ENCODE measurements at regions not wholly inside any gene's neighbourhood (a gene's known extent, or its start where the extent isn't known, plus 50 kb on each side); places are given as distances from the start of the nearest gene placed in this dataset.
A peak's percentile ranks its signal among the peaks of the same experiment; 100 is the strongest.

DNA sequence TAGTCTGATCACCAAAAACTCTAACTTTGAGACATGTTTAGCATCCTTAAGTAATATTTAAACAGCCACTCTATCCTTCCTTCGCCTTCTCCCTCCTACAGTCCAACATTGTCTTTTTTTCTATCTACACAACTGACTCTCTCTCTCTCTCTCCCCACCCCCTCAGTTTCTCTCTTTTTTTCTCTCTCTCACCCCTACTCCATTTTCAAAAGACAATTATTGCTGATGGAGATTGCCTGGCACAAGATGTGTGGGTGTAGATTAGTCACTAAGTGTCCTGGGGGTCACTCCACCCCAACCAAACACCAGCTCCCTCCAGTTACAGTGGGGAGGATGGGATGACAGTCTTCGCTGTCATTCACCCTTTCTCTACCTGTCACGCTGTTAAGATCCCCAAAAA lies 94.5 kb upstream of the NFIA start:
- DNase-seq (ENCODE audit: low spot score) = no peak

DNA sequence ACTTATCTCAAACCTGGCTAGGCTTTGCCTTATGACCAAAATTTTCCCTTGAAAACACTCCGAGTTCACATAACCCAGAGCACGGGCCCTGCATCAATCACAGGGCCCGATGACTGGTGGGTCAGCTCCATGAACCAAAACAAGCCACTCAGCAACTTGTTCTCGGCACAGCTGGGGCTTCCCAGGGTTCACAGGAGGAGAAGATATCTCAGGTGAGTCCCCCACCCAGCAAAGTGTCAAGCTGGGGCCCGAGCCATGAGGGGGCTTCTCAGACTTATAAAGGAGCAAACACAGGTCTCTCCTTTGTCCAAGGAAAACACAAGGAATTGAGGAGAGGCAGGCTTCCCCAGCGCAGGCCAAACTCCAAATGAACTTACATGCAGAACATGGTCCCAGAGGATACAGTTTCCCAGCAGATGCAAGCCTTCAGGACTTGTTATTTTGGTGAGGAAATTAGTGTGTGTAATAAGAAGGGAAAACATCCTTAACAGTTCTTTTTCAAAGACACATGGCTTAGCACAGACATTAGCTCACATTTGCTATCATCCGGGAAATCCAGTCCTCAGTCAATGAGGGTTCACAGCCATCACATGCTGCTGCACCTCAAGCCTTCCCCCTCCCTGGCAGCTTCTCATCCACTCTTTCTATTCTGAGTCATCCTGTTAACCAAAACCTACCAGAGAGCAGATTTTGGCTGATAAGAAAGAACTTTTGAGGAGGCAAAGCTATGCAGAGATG lies 98.1 kb upstream of the NFIA start:
- DNase-seq (ENCODE audit: low spot score) = no peak

DNA sequence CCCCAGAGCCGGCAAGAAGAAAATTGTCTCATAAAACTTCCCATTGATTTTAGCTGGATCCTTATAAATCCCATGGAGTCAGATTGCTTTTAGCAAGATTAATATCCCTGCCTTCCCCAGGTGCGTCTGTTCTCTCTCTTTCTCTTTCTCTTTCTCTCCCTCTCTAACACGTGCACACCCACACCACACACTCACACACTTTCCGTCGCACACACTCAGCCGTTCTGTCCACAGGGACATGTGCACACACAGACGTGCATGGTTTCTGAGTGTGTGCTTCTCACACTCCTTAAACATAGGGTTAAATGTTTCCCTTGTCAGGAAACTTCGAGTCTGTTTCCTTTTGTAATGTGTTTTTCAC lies 98.7 kb upstream of the NFIA start:
- DNase-seq (ENCODE audit: low spot score) = no peak

DNA sequence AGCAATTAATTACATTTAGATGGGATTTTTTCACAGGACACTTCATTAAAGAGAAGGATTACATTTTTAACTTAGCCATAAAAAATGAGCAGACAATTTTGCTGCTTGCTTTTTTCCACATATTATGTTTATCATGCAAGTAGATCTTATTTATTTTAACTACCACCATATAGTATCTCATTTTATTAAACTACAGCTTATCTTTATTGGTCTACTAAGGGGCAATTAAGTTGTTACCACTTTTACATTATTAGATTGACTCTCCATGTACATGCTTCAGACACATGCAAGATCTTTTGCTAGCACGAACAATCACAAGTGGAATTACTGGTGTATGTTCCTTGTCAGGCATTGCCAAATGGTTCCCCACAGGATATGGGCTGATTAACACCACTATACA lies 99.8 kb upstream of the NFIA start:
- DNase-seq (ENCODE audit: low spot score) = no peak

DNA sequence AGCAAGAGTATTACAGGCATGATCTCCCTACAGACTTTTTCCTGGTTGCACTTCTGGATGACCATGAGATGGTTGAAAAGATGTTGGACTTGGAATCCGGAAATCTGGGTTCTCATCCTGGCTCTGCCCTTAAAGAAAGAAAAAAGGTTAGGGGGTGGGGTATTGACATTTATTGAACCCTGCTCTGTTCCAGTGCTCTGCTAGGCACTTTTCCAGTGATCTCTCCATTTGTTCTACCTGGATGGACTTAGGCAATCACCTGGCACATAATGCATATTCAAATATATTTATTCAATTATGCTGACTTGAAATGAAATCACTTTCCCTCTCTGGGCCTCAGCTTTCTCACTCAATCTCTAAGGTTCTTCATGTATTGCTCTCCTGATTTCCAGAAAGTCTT lies 101.0 kb upstream of the NFIA start:
- no peak for DNase-seq (ENCODE audit: low spot score)

DNA sequence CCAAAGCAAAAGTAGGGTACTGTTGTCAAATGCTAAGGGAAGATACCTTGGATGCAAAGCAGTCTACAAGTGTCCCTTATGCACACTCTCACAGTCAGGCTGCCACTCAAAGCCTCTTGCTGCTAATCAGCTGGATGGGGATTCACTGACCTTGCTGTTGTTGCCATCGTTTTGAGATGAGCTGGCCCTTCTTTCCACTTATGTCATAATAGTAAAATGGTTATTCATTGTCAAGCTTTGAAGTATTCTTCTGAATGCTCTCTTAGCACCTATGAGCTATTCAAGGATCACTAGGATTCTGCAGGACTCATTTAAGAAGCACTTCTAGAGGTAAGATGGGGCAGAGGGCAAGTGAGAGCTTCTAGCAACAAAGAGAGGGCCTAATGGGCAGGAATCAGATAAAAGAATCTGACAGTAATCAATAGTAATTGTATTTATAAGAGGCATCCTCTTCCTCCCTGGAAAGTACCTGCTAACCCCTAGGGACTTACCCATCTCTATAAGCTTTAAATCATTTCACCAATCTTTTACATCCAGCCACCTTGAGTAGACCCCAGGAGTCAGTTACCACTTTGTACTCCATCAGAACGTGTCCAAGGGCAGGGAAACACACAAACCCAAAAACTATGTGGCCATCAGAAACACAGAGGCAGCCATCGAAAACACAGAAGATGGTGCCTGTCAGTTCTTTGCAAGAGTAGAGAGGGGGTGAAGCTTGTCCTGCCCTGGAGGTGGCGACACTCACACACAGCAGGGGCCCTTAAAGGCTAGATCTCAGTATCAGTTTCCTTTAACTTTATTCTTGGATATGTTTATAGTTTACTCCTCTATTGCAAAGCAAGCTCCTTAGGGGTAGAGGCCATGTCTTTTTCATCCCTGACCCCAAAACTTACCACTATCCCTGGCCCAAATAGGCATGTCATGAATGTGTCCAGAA lies 103.7 kb upstream of the NFIA start:
- peak; percentile 80 for DNase-seq (ENCODE audit: low spot score)

DNA sequence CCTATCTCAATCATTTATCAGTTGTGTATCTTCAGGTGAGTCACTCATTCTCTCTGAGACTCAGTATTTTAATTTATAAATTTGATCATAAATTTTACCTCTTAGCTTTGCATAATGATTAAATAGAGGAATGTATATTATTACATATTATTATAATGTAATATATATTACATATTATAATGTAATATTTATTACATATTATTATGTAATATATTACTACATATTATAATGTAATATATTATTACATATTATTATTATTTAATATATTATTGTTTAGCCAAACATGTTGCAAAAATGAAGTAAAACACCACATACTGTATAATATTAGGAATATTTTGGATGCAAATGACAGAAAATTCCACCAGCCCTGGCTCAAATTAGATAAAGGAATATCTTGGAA lies 104.7 kb upstream of the NFIA start:
- DNase-seq (ENCODE audit: low spot score) = no peak

DNA sequence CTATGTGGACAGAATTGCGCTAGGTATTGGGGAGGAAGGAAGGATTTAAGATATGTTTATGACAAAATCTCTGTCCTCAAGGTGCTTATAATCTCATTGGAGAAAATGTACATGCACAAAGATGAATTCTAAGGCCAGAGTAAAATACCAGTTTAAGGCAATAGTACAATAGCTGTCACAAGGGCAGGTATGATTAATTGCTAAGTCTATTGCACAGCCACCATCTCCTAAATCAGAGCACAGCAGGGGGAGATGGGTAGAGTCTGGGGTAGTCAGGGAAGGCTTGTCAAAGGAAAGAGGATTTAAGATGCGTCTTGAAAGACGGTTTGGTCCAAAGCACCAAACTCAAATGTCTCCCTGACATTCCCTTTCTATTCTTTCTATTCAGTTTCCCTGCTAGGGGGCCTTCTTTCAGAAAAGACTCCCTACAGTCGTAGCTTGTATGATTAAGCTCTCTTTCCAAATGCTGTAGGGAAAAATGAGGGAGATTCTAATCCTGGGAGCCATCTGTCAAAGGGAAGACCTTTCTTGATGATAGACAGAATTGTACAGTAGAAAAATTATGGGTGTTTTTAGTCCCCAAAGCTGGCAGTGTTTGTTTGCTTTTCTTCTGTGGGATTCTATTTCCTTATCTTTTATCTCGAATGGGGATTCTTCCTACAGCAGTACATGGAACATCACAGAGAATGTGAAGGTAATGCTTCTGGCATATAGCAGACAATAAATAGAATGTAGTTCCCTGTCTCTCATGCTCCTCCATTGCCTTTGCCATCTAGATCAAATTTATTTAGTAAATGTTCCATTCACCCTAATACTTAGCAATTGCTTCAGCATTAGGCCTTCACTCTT lies 107.6 kb upstream of the NFIA start:
- no peak for DNase-seq (ENCODE audit: low spot score)

DNA sequence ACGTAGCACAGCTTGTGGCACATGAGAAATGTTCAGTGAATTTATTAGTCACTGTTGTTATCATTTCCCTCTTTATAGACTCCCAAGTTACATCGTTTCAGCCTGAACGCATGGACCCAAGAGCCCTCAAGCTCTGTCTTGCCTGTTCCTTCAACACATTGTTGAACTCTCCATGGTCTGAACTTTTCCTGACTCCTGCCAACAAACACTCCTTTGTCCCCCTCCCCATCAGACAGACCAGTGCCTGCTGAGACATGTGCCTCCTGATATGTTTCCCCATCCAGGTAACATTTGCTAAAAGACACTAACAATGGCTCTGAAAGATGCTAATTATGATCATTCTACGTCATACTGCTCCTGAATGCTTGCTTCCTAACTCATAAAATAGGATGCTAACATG lies 108.7 kb upstream of the NFIA start:
- no peak for DNase-seq (ENCODE audit: low spot score)

DNA sequence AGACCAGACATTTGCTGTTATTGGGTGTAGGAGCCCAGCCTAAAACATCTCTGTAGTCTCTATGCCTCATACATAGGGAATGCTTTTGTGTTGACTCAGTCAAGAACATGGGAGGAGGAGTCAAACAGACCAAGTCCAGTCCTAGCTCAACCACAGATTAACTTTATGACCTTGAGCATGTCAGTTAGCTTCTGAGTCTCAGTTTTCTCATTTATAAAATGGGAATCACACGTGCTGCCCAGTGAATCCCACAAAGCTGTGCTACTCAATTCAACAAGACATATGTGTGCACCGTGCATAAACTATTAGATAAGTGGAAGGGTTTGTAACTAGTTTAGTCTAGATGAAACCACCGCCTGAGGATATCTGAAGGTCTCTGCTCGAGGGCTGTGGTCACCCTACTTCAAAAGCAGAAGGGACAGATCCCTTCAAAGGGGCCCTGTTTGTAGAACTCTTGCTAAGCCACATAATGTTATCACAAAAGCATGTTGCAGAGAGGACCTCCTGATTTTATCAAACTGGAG lies 109.5 kb upstream of the NFIA start:
- DNase-seq (ENCODE audit: low spot score) = no peak

DNA sequence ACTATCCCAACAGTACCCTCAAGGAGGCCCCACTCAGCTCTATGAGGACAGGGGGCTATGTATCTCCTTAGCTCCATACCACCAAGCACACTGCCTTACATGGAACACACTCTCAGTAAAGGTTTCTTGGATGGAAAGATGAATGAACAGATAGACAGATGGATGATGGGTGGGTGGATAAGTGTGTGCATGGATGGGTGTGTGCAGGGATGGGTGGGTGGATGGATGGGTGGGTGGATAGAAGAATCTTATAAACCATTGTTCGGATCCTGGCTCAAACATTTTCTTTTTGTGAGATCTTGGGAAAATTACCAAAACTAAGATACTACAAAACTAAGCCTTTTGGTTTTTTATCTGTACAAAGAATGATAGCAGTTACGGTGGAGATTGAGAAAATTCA lies 111.0 kb upstream of the NFIA start:
- DNase-seq (ENCODE audit: low spot score) = no peak

DNA sequence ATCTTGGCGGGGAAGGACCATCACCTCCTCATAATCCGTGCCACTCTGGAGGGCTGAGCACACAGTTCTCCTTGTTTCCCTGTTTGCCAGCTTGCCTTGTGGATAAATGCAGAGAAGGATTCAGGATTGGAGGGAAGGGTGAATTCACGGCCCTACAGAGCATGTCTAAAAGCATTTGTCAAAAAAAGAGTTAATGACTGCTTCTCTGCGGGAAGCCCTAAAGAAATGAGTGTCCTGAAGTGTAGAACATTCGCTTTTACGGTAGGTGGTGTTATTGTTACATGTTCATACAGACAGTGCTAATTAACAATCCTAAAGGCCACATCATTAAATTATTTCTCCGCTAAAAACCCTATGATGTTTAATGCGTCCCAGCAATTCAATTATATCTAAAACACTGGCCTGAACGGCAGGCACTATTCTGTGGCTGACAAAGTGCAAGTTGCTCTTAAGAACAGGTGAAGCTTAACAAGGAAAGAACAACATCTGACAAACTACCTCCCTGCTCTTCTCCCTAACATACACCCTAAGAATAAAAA lies 112.3 kb upstream of the NFIA start:
- peak; percentile 51 for DNase-seq (ENCODE audit: low spot score)

DNA sequence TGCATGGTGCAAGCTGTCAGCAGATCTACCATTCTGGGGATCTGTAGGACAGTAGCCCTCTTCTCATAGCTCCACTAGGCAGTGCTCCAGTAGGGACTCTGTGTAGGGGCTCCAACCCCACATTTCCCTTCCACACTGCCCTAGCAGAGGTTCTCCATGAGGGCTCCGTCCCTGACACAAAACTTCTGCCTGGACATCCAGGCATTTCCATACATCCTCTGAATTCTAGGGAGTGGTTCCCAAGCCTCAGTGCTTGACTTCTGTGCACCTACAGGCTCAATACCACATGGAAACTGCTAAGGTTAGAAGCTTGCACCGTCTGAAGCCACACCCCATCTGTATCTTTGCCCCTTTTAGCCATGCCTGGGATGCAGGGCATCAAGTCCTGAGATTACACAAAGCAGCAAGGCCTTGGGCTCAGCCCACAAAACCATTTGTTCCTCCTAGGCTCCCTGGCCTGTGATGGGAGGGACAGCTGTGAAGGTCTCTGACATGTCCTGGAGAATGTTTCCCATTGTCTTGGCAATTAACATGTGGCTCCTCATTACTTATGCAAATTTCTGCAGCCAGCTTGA lies 117.0 kb upstream of the NFIA start:
- DNase-seq (ENCODE audit: low spot score) = no peak

DNA sequence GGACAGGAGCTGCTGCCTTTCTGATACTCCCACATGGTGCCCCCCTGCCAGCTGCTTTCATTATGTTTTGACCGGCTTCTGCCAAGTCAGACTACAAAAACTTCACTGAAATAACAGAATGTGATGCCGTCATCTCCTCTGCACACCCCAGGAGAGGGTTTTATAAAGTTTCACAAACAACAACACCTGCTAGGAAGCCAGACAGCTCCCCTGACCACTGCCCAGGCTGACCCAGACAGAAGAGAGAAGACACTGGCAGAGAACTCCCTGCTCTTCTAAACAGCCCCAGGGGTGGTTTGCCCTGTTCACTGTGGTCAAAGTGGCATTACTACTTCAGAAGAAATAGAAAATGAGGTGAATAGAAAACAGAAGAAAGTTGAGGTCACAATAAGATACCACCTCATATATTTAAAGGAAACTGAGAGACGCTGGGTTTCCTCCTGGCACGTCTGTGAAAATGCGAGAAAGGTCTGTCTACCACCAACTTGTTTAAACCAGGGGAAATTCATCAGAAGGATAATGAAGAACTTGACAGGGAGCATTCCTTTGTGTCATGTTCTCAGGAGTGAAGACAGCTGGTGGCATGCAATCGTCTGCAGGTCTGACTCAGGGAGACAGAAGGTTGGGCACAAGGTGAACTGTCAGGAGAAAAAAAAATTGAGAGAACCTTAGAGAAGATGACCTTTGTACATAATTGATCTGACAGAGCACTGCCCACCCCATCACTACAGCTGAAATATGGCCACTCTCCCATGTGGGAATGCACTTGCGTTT lies 119.0 kb upstream of the NFIA start:
- DNase-seq (ENCODE audit: low spot score) = no peak

DNA sequence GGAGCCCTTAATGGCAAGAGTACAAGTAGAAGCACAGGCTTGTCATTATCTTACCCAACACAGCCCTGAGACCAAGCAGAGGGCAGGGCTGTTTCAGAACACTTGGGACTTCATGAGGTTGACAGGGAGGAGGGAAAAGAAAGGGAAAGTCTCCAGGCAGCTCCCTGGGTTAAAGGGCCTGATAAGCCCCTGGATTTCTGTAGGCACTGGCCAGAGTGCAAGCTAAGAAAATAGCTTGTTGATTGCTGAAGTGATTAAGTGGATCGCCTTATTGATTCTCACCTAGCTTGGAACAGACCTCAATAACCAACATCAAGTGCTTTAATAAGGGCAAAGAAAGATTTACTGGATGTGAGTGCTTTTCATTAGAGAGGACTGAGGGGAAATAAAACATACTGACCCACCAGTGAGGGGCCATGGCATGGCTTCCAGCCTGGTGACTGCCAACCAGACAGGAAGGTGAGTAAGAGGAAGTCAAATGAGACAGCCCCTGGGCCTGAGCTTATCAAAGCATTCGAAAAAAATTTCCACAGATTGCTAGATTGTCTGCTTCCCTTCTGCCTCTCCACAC lies 121.4 kb upstream of the NFIA start:
- DNase-seq (ENCODE audit: low spot score) = no peak

DNA sequence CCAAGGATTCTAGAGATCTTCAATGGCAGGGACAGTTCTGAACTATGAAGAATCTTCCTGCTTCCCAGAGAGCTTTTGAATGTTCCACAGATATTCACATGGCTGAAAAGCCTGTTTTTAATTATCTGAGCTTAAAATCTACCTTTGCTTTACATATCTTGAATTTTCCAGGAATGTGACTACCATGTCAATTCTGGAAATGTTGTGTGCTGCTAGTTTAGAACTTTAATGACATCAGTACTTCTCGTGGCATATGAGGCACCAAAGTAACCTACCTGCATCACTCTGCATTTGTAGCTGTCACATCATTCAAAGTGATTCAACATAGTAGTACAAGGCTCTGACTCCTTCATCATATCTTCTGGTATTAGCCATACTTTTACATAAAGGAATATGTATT lies 122.7 kb upstream of the NFIA start:
- DNase-seq (ENCODE audit: low spot score) = no peak

DNA sequence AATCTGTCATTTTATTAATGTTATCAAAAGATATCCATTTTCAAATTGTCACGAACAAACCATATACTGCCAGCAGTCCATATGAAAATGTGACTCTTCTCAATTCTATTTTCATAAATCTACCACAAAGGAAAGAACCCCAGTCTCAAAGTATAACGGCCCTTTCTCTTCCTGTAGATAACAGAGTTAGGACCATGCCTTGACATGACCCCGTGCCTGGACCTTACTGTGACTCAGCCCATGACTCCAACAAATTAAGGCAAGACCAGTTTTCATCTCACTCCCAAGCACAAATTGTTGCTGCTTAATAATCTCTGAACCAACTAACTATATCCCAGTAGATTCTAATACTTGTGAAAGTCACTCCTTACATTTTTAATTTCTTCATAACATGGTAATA lies 124.4 kb upstream of the NFIA start:
- no peak for DNase-seq (ENCODE audit: low spot score)

DNA sequence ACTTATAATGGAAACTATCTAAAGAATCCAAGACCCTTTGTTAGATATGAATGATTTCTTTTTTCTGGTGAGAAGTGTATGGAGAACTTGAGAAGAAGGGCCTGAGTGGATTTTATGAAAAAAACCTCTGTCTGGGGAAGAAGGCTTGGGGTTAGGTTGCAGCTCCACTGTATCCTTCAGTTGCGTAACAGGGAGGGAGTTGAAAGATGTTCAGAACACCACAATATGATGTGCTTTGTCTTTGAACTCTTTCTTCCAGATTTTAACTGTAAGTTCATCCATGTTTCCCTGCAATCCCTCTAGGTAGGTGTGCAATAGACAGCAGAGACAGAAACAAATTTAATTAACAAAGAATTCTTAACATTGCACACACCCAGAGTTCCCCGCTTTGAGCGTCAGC lies 125.8 kb upstream of the NFIA start:
- DNase-seq (ENCODE audit: low spot score) = no peak

DNA sequence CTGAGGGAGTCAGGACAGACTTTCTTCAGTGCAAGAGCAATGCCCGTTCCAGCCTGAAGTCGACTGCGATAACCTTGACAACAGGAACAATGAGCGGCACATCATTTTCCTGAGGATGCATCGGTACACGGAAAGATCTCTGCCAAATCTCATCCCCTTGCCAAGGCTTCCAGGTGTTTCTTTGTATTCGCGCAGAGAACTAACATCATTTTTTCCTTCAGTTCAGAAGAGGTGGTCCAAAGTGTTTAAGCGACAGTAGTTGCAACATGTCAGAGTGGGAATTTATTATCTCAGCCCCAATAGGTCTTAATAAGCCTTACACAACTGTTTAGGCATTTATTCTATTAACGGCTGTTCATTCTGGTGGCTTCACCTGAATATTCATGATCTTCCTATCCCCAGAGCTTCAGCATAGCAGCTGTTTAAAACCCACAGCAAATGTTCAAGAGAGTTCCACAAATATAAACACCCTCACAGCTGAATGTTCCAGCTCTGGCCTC lies 129.7 kb upstream of the NFIA start:
- no peak for DNase-seq (ENCODE audit: low spot score)
